Neural crest cell (in vitro differentiated cells): ENCODE measurements at regions not wholly inside any gene's neighbourhood (a gene's known extent, or its start where the extent isn't known, plus 50 kb on each side); places are given as distances from the start of the nearest gene placed in this dataset.

ENCODE experiments used
- DNase-seq: peaks from one replicate; pipeline ENCODE4 v3.0.0; 2021; ENCODE audit warnings: low read depth, mixed read lengths, low spot score
- H3K27ac Mint-ChIP-seq: one replicate; pipeline ENCODE4 v1.8.0; 2021; ENCODE audit warnings: mild to moderate bottlenecking, mixed read lengths; ENCODE audit not compliant: unreplicated experiment
- H3K27me3 Mint-ChIP-seq: 2 replicates; pipeline ENCODE4 v1.8.0; 2021; ENCODE audit warnings: low read depth, mild to moderate bottlenecking, mixed read lengths
- H3K36me3 Mint-ChIP-seq: 2 replicates; pipeline ENCODE4 v1.8.0; 2021; ENCODE audit warnings: low read depth, mild to moderate bottlenecking, mixed read lengths
- H3K4me1 Mint-ChIP-seq: 2 replicates; pipeline ENCODE4 v1.8.0; 2021; ENCODE audit warnings: mixed read lengths
- H3K4me3 Mint-ChIP-seq: one replicate; pipeline ENCODE4 v1.8.0; 2021; ENCODE audit warnings: mild to moderate bottlenecking, mixed read lengths
- H3K9me3 Mint-ChIP-seq: 2 replicates; pipeline ENCODE4 v1.8.0; 2021; ENCODE audit warnings: mixed read lengths
- TF ChIP-seq, protein P1 (sequence below): fragments of 200-600 bp; sonication (generic); conservative IDR thresholded peaks from 2 replicates; pipeline ENCODE4 v1.5.0; 2021; ENCODE audit warnings: antibody characterized with exemption, mild to moderate bottlenecking

- H3K27me3 Mint-ChIP-seq: no peaks in the 10 kb centered on the region
Observed at GRCh38 chr9:13865869-13866268, 448.1 kb downstream of the NFIB start.

GRCh38 chr9:13863112-13863511, 450.8 kb downstream of the NFIB start:
- Mint-ChIP-seq H3K27me3 (no peaks in the 10 kb centered on the region), H3K9me3 (no peaks in the 10 kb centered on the region), H3K4me3 (no peak overlapping the region), H3K36me3 (no peaks in the 10 kb centered on the region), H3K27ac (no peak overlapping the region), H3K4me1 (peaks cover 41% of the 10 kb centered on the region)
- no peak for DNase-seq
- TF ChIP-seq, protein P1, sequence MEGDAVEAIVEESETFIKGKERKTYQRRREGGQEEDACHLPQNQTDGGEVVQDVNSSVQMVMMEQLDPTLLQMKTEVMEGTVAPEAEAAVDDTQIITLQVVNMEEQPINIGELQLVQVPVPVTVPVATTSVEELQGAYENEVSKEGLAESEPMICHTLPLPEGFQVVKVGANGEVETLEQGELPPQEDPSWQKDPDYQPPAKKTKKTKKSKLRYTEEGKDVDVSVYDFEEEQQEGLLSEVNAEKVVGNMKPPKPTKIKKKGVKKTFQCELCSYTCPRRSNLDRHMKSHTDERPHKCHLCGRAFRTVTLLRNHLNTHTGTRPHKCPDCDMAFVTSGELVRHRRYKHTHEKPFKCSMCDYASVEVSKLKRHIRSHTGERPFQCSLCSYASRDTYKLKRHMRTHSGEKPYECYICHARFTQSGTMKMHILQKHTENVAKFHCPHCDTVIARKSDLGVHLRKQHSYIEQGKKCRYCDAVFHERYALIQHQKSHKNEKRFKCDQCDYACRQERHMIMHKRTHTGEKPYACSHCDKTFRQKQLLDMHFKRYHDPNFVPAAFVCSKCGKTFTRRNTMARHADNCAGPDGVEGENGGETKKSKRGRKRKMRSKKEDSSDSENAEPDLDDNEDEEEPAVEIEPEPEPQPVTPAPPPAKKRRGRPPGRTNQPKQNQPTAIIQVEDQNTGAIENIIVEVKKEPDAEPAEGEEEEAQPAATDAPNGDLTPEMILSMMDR: no peak

More at GRCh38 chr9:13865869-13866268, 448.1 kb downstream of the NFIB start:
- Mint-ChIP-seq H3K9me3 (no peaks in the 10 kb centered on the region), H3K4me3 (no peak overlapping the region), H3K4me1 (peaks cover 24% of the 10 kb centered on the region), H3K36me3 (no peaks in the 10 kb centered on the region), H3K27ac (no peak overlapping the region)
- TF ChIP-seq, protein P1: no peak
- DNase-seq: no peak

DNA sequence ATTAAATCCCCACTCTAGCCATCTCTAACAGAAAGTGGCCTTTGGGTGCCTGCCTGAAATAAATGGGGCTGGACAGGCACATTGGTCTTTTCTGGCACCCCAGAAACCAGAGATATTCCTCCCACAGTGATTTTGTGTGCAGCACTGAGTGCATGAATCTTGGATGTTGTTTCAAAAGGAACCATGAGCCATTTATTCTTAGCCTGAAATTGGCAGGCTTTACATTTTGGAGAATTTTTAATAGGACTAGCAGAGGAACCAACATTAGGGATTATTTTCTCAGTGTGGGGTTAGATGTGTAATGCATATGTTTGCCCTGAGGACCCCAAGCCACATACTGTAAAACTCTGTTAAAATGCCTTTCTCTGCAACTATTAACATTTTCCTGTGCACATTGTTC, 451.3 kb downstream of the NFIB start:
- no peaks in the 10 kb centered on the region for H3K9me3 Mint-ChIP-seq
- no peak for DNase-seq
- H3K27me3 Mint-ChIP-seq: no peaks in the 10 kb centered on the region
- H3K36me3 Mint-ChIP-seq: no peaks in the 10 kb centered on the region
- TF ChIP-seq, protein P1: no peak
- peaks cover 41% of the 10 kb centered on the region for H3K4me1 Mint-ChIP-seq
- no peak overlapping the region for H3K27ac Mint-ChIP-seq
- no peak overlapping the region for H3K4me3 Mint-ChIP-seq

DNA sequence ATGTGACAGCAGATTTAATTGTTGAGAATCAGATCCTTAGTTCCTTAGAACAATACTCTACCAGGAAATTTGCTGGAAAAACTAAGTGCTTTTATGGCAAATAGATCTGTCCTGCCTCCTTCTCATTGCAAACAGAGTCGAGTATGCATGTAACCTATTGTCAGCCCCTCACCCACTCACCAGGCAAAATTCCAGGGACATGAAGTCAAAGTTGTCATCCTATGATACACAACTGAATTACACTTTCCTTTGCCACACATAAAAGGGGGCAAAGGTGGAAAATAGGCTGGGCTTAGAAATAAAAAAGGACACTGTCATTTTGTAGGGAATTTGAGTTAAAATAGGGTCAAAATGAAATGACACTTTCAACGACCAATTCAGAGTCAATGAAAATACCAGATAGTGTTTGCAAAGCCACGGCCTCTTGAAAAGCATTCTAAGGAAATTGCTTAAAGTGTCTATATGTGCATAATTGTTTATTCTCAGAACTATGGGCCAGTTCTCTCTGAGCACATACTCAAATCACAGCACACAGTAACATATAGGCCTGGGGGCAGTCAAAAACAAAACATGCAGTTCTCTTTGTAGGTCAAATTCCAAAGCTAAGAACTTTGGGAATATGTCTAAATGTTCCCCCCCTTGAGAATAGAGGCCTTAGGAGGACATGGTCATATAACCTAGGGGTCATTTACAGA, 452.8 kb downstream of the NFIB start:
- H3K4me1 Mint-ChIP-seq: peaks cover 41% of the 10 kb centered on the region
- H3K27ac Mint-ChIP-seq: no peak overlapping the region
- no peaks in the 10 kb centered on the region for H3K27me3 Mint-ChIP-seq
- DNase-seq: no peak
- H3K4me3 Mint-ChIP-seq: no peak overlapping the region
- H3K36me3 Mint-ChIP-seq: no peaks in the 10 kb centered on the region
- H3K9me3 Mint-ChIP-seq: no peaks in the 10 kb centered on the region
- TF ChIP-seq, protein P1: no peak

- H3K4me3 Mint-ChIP-seq: no peak overlapping the region
- no peaks in the 10 kb centered on the region for H3K27me3 Mint-ChIP-seq
- peaks cover 41% of the 10 kb centered on the region for H3K4me1 Mint-ChIP-seq
- H3K36me3 Mint-ChIP-seq: no peaks in the 10 kb centered on the region
- no peaks in the 10 kb centered on the region for H3K9me3 Mint-ChIP-seq
- TF ChIP-seq, protein P1: no peak
- DNase-seq: no peak
- no peak overlapping the region for H3K27ac Mint-ChIP-seq
Observed at GRCh38 chr9:13860019-13860418, 453.9 kb downstream of the NFIB start.
